Dedifferentiated amniotic fluid mesenchymal stem cell (primary cell): ENCODE measurements at regions not wholly inside any gene's neighbourhood (a gene's known extent, or its start where the extent isn't known, plus 50 kb on each side); places are given as distances from the start of the nearest gene placed in this dataset.
"Not testable (repeated sequence)": the region's sequence is repeated elsewhere in the genome, so short reads cannot be mapped to it uniquely, and the experiment has no call there.

Experiments
- DNase-seq: peaks from one replicate; pipeline ENCODE4 v3.0.0-alpha.2; 2016; ENCODE audit errors: extremely low spot score

DNA sequence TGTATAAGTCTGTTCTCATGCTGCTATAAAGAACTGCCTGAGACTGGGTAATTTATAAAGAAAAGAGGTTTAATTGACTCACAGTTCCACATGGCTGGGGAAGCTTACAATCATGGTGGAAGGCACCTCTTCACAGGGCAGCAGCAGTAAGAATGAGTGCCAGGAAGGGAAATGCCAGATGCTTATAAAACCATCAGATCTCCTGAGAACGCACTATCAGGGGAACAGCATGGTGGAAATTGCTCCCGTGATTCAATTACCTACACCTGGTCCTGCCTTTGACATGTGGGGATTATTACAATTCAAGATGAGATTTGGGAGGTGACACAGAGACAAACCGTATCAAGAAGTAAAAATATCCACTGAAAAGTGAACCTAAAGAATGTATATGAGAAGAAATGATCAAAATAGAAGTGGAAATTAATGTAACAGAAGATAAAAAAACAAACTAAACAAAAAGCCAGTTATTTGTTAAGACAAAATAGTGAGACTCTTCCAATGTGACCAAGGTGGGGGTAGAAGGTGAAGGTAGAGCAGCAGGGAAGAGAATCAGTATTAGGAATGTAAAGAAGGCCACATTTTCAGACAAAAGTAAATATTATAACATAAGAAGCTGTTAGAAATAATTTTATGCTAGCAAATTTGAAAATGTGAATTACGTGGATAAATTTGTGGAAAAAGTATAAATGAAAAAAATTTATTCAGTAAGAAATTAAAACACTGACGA is 372.9 kb downstream of the NKX6-1 start:
- DNase-seq: no peak

- no peak for DNase-seq
These were observed 389.1 kb downstream of the NKX6-1 start for GRCh38 chr4:84110040-84110439.

- not testable (repeated sequence) for DNase-seq
These were observed 397.2 kb downstream of the NKX6-1 start for GRCh38 chr4:84101653-84102625.

DNA sequence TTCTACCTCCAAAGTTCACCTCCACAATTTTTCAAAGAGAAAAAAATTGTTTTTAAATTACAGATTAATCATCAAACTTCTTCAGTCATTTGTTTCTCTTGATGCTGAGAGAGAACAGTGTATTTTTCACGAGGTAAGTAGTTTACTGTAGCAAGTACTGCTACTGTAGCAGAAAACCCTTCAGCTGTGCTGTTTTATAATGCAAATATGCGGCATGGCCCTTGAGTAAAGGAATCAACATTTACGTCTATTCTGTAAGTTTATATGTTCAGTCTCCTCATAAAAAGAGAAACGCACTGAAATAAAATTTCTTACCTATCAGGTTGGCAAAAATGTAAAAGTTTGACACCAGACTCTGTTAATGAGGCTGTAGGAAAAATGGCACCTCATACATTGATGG is 399.0 kb downstream of the NKX6-1 start:
- no peak for DNase-seq

GRCh38 chr4:84099599-84099998 is 399.5 kb downstream of the NKX6-1 start:
- DNase-seq: no peak

- DNase-seq: no peak
These were observed 407.8 kb downstream of the NKX6-1 start for GRCh38 chr4:84091266-84091665.

- no peak for DNase-seq
These were observed 409.2 kb downstream of the NKX6-1 start for GRCh38 chr4:84089652-84090437.

DNA sequence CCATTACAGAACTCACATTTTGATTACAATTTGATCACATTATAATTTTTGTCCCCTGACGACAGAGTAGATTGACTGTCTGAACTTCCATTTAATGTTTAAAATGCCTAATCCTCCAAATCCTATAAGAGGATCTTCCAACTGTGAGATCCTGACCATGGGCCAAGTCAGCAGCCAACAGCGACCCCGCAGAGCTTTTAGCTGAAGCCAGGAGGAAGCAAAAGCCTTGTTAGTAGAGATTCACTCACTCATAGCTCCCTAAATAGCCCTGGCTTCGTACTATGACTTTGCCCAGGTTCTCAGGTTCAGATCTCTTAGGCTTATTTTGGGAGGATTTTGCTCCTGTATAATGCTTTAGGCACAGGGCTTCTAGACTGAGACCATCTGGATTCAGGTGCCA is 413.1 kb downstream of the NKX6-1 start:
- DNase-seq: no peak

- DNase-seq: no peak
These were observed 428.8 kb downstream of the NKX6-1 start for GRCh38 chr4:84070289-84070688.

GRCh38 chr4:84063619-84064018 is 435.5 kb downstream of the NKX6-1 start:
- DNase-seq: no peak

GRCh38 chr4:84058201-84058600 is 440.9 kb downstream of the NKX6-1 start:
- no peak for DNase-seq

- no peak for DNase-seq
These were observed 447.5 kb downstream of the NKX6-1 start for GRCh38 chr4:84051639-84052038.

DNA sequence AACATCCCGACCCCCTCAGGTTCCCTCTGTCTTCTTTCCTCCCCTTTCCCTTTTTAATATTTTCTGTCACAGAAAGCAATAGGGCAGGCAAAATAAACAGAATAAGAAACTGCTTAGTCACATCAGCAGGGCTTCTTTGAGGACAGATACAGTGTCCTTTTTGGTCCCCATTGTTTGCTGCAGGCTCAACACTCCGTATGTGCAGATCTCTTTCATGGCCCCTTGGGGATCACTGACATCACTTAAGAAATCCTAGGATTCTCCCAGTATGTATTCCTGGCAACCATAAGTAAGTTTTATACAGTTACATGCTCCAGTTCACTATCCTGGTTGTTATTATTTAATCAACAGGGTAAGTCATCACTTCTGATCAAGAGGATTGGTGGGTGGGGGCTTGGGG is 448.0 kb downstream of the NKX6-1 start:
- no peak for DNase-seq

- DNase-seq: no peak
These were observed 449.1 kb downstream of the NKX6-1 start for GRCh38 chr4:84050015-84050414.

- DNase-seq: no peak
These were observed 452.5 kb downstream of the NKX6-1 start for GRCh38 chr4:84046551-84046950.

DNA sequence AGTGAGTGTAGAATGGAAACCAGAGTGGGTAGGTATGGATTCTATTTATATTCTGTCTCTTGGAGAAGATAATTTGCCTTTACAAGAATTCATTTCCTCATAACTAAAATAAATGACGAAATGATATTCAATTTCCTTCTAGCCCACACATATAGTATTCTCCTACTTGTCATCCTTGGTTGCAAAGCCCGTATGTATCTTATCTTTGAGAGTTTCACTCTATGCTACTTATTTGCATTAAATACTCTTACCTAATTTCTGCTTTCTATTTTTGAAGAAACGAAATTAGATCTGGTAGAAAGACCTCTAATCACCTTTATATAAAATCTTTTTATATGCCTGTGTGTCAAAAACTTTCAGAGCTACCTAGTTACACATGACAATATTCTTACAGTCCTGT is 457.7 kb downstream of the NKX6-1 start:
- no peak for DNase-seq

DNA sequence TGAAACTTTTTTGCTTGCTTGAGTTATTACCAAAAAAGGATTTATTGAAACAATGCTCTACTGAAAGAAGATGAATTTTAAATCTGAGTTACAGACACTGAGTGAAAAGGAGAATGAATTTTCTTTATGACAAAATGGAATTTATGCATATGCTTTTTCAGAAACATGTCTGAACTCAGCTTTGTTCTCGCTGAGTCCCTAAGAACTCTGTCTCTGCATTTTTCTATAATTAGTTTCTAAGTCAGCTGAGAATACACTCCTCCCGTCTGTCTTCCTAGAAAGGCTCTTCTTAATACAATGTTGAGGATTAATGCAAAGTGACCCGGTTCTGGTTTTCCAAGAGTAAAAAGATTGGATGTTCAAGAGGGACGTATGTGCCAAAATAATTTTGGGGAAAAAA is 463.5 kb downstream of the NKX6-1 start:
- no peak for DNase-seq

- no peak for DNase-seq
These were observed 466.7 kb downstream of the NKX6-1 start for GRCh38 chr4:84032372-84032771.

DNA sequence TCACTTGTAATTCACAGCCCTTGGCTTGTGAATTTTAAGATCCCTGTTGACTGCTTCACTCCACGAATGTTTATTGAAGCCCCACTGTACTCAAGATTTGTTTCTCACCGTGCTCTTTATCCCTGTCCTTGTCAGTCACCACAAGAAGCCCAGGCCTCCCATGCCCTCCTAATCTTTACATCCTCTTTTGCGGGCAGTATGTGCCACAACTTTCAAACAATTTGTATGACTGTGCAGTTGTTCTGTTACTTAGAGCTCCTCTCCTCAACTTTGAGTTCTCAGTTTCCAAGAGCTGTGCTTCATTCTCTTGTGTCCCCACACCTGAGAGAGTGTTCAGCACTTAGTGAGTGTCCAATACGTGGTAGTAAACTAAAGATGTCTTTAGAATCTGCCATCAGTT is 467.7 kb downstream of the NKX6-1 start:
- no peak for DNase-seq

GRCh38 chr4:84028340-84028739 is 470.8 kb downstream of the NKX6-1 start:
- DNase-seq: no peak

GRCh38 chr4:84024405-84024804 is 474.7 kb downstream of the NKX6-1 start:
- no peak for DNase-seq

- DNase-seq: no peak
These were observed 476.5 kb downstream of the NKX6-1 start for GRCh38 chr4:84022564-84022963.
